DND-41 (cell line): ENCODE measurements at regions not wholly inside any gene's neighbourhood (a gene's known extent, or its start where the extent isn't known, plus 50 kb on each side); places are given as distances from the start of the nearest gene placed in this dataset.

Source experiments
- CTCF ChIP-seq: IDR thresholded peaks from 2 replicates; pipeline ENCODE4 v1.5.1; 2012; ENCODE audit warnings: borderline replicate concordance, low read length, moderate library complexity, mild to moderate bottlenecking; ENCODE audit not compliant: poor library complexity, severe bottlenecking; ENCODE audit errors: extremely low read depth
- EZH2 ChIP-seq: IDR thresholded peaks from 3 replicates; pipeline ENCODE4 v1.6.1; 2012; ENCODE audit warnings: borderline replicate concordance, low read depth, mild to moderate bottlenecking, moderate library complexity, low read length, inconsistent platforms; ENCODE audit not compliant: severe bottlenecking

GRCh38 chr2:145380436-145381017, 860.6 kb upstream of the ZEB2 start:
- TF ChIP-seq CTCF (no peak), EZH2 (no peak)
